Motor neuron (in vitro differentiated cells): ENCODE measurements at regions not wholly inside any gene's neighbourhood (a gene's known extent, or its start where the extent isn't known, plus 50 kb on each side); places are given as distances from the start of the nearest gene placed in this dataset.
"Not testable (repeated sequence)": the region's sequence is repeated elsewhere in the genome, so short reads cannot be mapped to it uniquely, and the experiment has no call there.

Experiments
- ATAC-seq, 8 experiments: fragments of 200-7000 bp; cut with Tn5 transposase; replicated peaks in 6 of 8; 2 replicates each; pipeline ENCODE4 v1.8.0; 2021; ENCODE audit warnings: mild to moderate bottlenecking in 8 of 8, moderate library complexity in 8 of 8
- H3K27ac ChIP-seq, 2 donors: fragments of 250-450 bp; sonication (Bioruptor Pico); 2 replicates each; pipeline ENCODE4 v1.9.0; 2021; ENCODE audit warnings: antibody characterized with exemption in 2 of 2, mild to moderate bottlenecking in 2 of 2, moderate library complexity in 1 of 2
- H3K4me1 ChIP-seq, 2 donors: fragments of 250-450 bp; sonication (Bioruptor Pico); replicated peaks in 1 of 2; 2 replicates each; pipeline ENCODE4 v1.6.1; 2021; ENCODE audit warnings: antibody characterized with exemption in 2 of 2, mild to moderate bottlenecking in 2 of 2, moderate library complexity in 1 of 2
- H3K4me3 ChIP-seq, 5 donors: fragments of 250-450 bp; sonication (Bioruptor Pico); 2 replicates each; pipeline ENCODE4 v1.9.0; 2021; ENCODE audit warnings: antibody characterized with exemption in 5 of 5, mild to moderate bottlenecking in 5 of 5, moderate library complexity in 4 of 5
- WGBS, 10 experiments: fragments of 450-650 bp; shearing (Covaris generic); methylation state at CpG; one replicate each; pipeline ENCODE4 v1.0.0; 2022; 5-methylcytosine and 5-hydroxymethylcytosine counted together
- in situ Hi-C, 9 experiments: fragments of 400-800 bp; cut with MboI; loops; one replicate each; pipeline ENCODE4 v1.15.0; 2021; ENCODE audit warnings: low sequenced_read_pairs in 9 of 9, low pct_unique_long_range_greater_than_20kb in 2 of 9; ENCODE audit not compliant: unreplicated experiment in 9 of 9

GRCh38 chr6:131451321-131452144 is 121.5 kb upstream of the ARG1 start:
- Histone ChIP-seq H3K27ac (no peak overlapping the region), H3K4me3 (no peak overlapping the region), H3K4me1 (peaks cover 0 to 5% of the 10 kb centered on the region in 2 donors)
- in situ Hi-C loops = no loop called here
- peak; percentile 29 to 90 (median 69) for ATAC-seq
- 24 to 100% (median 90%) methylated on average over 1 to 4 of the region's 4 CpGs for WGBS, 10 experiments

DNA sequence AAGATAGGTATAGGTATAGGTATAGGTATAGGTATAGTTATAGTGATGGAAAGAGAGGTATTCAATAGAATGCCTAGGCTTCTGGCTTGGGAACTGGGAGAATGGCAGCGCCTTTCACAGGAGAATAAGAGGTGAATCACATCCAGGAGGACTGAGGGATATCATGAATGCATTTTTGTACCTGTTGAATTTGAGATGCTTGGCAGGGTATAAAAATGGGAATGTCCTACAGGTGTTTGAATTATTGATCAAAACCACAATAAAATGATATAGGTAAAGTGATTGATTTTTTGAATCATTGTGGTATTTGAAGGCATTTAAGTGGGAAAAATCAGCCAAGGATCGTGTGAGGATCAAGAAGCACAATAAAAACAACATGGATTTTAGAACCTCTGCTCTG is 119.2 kb upstream of the ARG1 start:
- in situ Hi-C loops = no loop called here
- WGBS, 10 experiments = 0 to 80% (median 32%) methylated on average over 1 to 2 of the region's 2 CpGs; no CpG with 5 or more reads in 1 of the 10 experiments

GRCh38 chr6:131456565-131456964 is 116.5 kb upstream of the ARG1 start:
- in situ Hi-C loops = no loop called here
- Histone ChIP-seq H3K27ac (no peak overlapping the region), H3K4me3 (no peak overlapping the region), H3K4me1 (peaks cover 8 to 9% of the 10 kb centered on the region in 2 donors)
- ATAC-seq = no peak
- WGBS, 10 experiments = 31 to 100% (median 79%) methylated on average over 1 to 5 of the region's 5 CpGs; no CpG with 5 or more reads in 2 of the 10 experiments

More for the DNA sequence above, 119.2 kb upstream of the ARG1 start:
- Histone ChIP-seq H3K4me3 (no peak overlapping the region), H3K27ac (no peak overlapping the region), H3K4me1 (peaks cover 0 to 5% of the 10 kb centered on the region in 2 donors)
- no peak for ATAC-seq

- in situ Hi-C loops = no loop called here
- Histone ChIP-seq H3K4me3 (no peak overlapping the region), H3K4me1 (peaks cover 8 to 9% of the 10 kb centered on the region in 2 donors), H3K27ac (no peak overlapping the region)
- no peak for ATAC-seq
Observed at GRCh38 chr6:131459005-131459404, 114.0 kb upstream of the ARG1 start.

- ATAC-seq = peak in 1 of 8 experiments; percentile 25
- Histone ChIP-seq H3K27ac (no peak overlapping the region), H3K4me1 (peaks cover 8 to 9% of the 10 kb centered on the region in 2 donors), H3K4me3 (no peak overlapping the region)
- in situ Hi-C loops = no loop called here
- 4 to 57% (median 24%) methylated on average over 2 to 6 of the region's 6 CpGs for WGBS, 10 experiments
Observed at GRCh38 chr6:131460614-131461000, 112.4 kb upstream of the ARG1 start.

DNA sequence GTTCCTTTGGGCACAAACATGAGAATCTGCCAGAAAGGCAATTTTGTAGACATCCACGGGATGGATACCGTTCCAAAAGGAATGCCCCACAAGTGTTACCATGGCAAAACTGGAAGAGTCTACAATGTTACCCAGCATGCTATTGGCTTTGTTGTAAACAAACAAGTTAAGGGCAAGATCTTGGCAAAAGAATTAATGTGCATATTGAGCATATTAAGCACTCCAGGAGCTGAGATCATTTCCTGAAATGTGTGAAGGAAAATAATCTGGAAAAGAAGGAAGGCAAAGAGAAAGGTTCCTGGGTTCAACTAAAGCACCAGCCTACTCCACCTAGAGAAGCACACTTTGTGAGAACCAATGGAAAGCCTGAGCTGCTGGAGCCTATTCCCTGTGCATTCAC is 103.9 kb upstream of the ARG1 start:
- ATAC-seq = peak in 4 of 8 experiments; percentile 59 to 82 (median 72)
- Histone ChIP-seq H3K4me3 (no peak overlapping the region), H3K27ac (no peak overlapping the region), H3K4me1 (peaks cover 9 to 13% of the 10 kb centered on the region in 2 donors)
- 0 to 100% (median 86%) methylated on average over 2 of the region's 2 CpGs; no CpG with 5 or more reads in 3 of the 10 experiments for WGBS, 10 experiments
- in situ Hi-C loops = no loop called here

DNA sequence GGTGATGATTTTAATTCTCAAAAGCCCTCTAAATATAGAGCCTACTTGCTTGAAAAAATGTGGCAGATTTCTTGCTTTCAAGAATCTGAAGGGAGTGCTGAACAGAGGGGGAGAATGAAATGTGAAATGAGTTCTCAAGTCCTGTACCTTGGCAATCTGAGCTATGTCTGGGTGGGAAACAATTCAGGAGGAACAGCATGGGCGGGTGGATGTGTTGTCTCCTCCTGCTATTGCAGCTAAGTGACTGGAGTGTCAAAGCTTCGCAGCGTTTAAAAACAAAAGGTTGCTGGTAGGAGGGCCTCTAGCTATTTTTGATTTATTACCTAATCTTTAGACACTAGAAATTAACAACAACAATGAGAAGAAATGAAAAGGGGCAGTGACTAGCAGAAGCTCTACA is 102.5 kb upstream of the ARG1 start:
- in situ Hi-C loops = no loop called here
- WGBS, 10 experiments = 40 to 67% (median 53%) methylated on average over 1 to 3 of the region's 3 CpGs; no CpG with 5 or more reads in 3 of the 10 experiments
- peak in 7 of 8 experiments; percentile 17 to 96 (median 95) for ATAC-seq
- H3K27ac ChIP-seq = peak overlapping the region in 1 of 2 donors; percentile 4
- H3K4me1 ChIP-seq = peaks cover 9 to 13% of the 10 kb centered on the region in 2 donors
- no peak overlapping the region for H3K4me3 ChIP-seq

DNA sequence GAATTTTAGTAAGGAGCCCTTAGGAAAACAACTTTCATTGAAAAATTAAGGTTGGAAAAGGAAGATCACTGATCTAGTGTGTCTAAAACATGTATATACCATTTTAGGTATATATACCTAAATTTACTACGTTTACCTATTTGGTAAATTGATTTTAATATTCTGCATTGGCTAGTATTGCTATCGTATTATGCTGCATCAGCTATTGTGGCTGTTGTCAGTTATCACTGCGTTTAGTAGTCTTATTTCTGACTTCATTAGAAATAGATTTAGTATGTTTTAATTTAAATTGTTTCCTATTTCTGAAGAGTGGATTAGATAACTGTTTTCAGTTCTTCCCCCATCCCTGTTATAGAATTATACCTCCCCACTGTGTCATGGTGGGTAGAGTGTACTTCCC is 101.7 kb upstream of the ARG1 start:
- no peak for ATAC-seq
- no peak overlapping the region for H3K4me3 ChIP-seq
- peaks cover 9 to 13% of the 10 kb centered on the region in 2 donors for H3K4me1 ChIP-seq
- no peak overlapping the region for H3K27ac ChIP-seq
- in situ Hi-C loops = no loop called here
- WGBS, 10 experiments = 50 to 100% (median 90%) methylated on average over 1 to 3 of the region's 3 CpGs; no CpG with 5 or more reads in 2 of the 10 experiments

- H3K4me3 ChIP-seq, H3K27ac ChIP-seq, in situ Hi-C loops, ATAC-seq: not testable (repeated sequence)
- peaks cover 9 to 13% of the 10 kb centered on the region in 2 donors for H3K4me1 ChIP-seq
Observed at GRCh38 chr6:131473303-131473702, 99.7 kb upstream of the ARG1 start.

DNA sequence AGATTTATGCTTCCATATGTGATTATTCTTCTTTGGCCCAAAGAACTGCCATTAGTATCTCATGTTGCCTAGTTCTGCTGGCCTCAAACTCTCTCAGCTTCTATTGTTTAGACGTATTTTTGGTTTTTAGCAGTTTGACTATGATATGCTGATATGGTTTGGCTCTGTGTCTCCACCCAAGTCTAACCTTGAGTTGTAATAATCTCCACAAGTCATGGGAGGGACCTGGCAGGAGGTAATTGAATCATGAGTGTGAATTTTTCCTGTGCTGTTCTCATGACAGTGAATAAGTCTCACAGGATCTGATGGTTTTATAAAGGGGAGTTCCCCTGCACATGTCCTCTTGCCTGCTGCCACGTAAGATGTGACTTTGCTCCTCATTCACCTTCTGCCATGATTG is 96.7 kb upstream of the ARG1 start:
- ATAC-seq = peak in 2 of 8 experiments; percentile 83 to 99
- in situ Hi-C loops = no loop called here

DNA sequence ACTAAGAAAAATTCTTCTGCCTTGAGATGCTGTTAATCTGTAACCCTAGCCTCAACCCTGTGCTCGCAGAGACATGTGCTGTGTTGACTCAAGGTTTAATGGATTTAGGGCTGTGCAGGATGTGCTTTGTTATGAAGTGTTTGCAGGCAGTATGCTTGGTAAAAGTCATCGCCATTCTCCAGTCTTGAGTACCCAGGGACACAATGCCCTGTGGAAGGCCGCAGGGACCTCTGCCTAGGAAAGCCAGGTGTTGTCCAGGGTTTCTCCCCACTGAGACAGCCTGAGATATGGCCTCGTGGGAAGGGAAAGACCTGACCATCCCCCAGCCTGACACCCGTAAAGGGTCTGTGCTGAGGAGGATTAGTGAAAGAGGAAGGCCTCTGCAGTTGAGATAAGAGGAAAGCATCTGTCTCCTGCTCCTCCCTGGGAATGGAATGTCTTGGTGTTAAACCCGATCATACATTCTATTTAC is 94.2 kb upstream of the ARG1 start:
- 69 to 80% (median 71%) methylated on average over 1 to 3 of the region's 6 CpGs; no CpG with 5 or more reads in 7 of the 10 experiments for WGBS, 10 experiments
- H3K4me1 ChIP-seq, H3K4me3 ChIP-seq, in situ Hi-C loops, ATAC-seq, H3K27ac ChIP-seq: not testable (repeated sequence)

More for the DNA sequence above, 96.7 kb upstream of the ARG1 start:
- Histone ChIP-seq H3K4me3 (no peak overlapping the region), H3K4me1 (no peaks in the 10 kb centered on the region), H3K27ac (no peak overlapping the region)
- WGBS, 10 experiments = 29 to 82% (median 67%) methylated on average over 1 to 2 of the region's 2 CpGs; no CpG with 5 or more reads in 3 of the 10 experiments

DNA sequence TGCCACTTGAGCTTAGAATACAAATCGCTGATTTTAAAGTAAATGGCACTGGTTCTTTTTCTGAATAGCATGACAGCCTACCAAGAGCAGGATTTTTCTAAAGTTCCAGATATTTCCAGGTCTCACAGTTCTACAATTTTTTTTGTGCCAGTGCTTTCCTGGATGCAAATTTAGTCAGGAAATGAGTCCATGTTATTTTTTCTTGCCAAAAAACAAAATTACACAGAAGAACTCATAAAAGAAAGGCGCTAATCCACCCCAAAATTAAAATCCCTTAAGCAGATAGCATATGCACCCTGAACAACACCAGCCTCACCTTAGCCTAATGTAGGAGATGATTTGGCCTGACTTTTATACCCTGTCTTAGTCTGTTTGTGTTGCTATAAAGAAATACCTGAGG is 86.4 kb upstream of the ARG1 start:
- Histone ChIP-seq H3K4me1 (peaks cover 0 to 5% of the 10 kb centered on the region in 2 donors), H3K4me3 (no peak overlapping the region), H3K27ac (no peak overlapping the region)
- WGBS, 10 experiments = 20 to 96% (median 85%) methylated on average over 1 to 2 of the region's 2 CpGs; no CpG with 5 or more reads in 1 of the 10 experiments
- ATAC-seq = no peak
- in situ Hi-C loops = no loop called here

DNA sequence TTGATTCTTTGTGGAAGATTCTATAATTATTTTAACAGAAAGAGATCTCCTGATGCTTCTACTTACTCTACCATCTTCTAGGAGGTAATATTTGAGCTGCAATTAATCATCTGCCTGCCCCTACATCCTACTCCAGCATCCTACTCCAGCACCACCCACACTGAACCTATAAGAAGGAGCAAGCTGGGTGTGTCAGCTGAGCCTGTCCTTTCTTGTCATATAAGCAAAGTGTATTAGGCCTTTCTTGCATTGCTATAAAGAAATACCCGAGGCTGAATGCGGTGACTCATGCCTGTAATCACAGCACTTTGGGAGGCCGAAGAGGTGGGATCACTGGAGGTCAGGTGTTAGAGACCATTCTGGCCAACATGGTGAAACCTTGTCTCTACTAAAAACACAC is 84.2 kb upstream of the ARG1 start:
- H3K27ac ChIP-seq = no peak overlapping the region

More for the DNA sequence above, 84.2 kb upstream of the ARG1 start:
- H3K4me3 ChIP-seq = no peak overlapping the region
- WGBS, 10 experiments = 57 to 83% (median 67%) methylated on average over 1 to 3 of the region's 3 CpGs; no CpG with 5 or more reads in 5 of the 10 experiments
- in situ Hi-C loops = no loop called here
- H3K4me1 ChIP-seq = peaks cover 3 to 7% of the 10 kb centered on the region in 2 donors
- peak in 1 of 8 experiments; percentile 53 for ATAC-seq
